GM19467 (cell line): ENCODE measurements at regions not wholly inside any gene's neighbourhood (a gene's known extent, or its start where the extent isn't known, plus 50 kb on each side); places are given as distances from the start of the nearest gene placed in this dataset.
A peak's percentile ranks its signal among the peaks of the same experiment; 100 is the strongest.

Experiments
- ATAC-seq: cut with Tn5 transposase; IDR thresholded peaks from one replicate; pipeline ENCODE4 v1.9.1; 2021; ENCODE audit warnings: mild to moderate bottlenecking, moderate library complexity; ENCODE audit not compliant: unreplicated experiment

DNA sequence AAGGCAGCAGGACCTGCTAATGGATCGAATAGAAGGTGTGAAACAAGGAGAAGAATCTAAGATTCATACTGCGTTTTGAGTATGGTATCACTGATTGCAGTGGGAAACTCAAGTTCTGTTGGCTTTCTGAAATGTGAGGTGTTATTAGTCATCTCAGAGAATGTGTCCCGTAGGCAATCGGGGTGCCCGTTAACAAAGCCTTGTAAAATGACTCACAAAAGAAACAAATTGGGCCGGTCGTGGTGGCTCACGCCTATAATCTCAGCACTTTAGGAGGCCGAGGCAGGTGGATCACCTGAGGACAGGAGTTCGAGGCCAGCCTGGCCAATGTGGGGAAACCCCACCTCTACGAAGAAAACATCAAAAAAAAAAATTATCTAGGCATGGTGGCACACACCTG lies 118.2 kb upstream of the C7orf33 start:
- ATAC-seq, result no peak

DNA sequence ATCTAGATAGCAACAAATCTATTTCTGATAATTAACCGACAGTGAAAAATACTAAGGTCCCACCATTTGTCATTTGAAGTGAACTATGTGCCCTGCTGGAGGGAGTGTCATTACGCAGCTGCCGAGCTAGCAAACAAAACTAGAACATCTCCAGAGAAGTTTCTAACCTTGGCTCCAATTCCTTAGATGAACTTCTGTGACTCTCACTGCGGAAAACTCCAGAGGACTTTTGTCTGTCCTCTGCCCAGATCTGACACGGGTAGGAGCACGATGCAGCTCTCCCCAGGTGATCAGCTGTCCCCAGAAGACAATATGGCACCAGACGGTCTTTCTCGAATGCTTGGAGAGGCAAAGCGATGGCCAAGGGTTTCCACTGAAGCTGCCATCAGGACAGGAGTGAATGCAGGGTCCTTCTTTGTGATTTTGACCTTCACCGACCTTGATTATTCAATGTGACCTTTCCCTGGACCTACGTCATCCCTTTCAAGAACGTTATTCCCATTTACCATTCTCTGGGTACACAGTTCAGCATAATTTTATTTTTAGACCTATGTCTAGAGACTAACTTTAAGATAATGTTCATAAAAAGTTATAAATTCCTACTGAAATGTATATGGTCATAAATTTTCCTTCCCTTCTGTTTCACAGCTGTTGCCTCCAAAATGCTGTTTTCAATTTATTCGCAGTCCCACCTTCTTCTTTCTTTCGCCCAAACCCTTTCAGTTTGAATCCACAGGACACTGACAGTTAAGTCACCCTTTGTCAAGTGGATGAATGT lies 116.7 kb upstream of the C7orf33 start:
- no peak for ATAC-seq

GRCh38 chr7:148474481-148475025 lies 116.0 kb upstream of the C7orf33 start:
- no peak for ATAC-seq

DNA sequence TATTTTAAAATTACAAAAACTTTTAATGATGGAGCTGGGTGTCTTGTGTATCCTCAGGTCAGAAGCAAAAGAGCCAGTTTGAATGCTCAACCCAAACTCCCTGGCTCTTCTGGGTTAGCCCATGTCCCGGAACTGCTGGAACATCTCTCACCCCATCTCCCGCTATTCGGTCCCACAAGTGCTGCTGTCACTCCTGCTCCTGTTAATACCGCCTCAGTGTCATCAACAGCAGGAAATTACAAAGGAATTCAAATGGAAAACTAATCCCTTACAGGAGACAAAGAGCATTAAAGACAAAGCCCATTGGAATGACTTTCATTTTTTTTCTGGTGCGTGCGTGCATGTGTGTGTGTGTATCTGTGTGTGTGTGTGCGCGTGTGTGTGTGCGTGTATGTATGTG lies 112.0 kb upstream of the C7orf33 start:
- no peak for ATAC-seq

DNA sequence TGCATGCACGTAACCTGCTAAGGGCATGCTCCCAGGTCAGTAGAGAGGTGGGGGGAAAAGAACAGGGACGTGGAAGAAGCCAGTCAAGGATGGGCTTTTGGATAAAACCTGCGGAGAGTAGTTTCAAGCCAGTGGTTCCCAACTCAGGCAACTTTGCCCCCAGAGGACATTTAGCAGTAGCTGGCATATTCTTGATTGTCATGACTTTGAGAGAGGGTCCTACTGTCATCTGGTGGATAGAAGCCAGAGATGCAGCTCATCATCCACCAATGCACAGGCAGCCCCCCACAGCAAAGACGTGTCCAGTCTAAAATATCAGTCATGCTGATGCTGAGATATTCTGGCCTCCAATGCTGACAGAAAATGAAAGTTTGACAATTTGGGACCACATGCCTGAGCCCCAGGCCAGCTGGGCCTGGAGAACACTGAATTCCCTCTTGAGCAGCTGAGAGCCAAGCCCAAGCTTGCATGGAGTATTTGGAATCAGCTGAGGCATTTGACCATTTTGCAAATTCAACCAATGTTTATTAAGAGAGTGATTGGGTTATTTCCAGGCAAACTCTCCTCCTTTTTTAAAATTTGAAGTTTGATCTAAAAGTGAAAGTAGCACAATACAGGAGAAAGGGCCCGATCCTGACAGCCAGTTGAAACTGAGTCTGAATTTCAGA lies 110.0 kb upstream of the C7orf33 start:
- no peak for ATAC-seq

DNA sequence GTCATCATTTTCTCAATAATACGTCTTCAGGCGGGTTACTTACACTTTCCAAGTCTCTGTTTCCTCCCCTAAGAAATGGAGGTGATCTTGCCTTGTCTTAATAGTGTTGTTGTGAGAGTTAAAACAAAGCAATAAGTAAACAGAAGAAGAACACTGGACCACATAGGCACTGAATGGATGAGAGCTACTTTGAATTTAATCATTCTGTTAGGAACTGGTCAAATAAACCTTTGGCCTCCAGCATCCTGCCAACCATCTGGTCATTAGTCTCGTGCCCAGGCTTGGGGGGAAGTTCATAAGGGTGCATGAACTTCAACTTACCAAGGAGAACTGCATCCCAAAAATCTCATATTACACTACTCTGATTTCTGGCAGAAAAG lies 109.4 kb upstream of the C7orf33 start:
- no peak for ATAC-seq

GRCh38 chr7:148481971-148482626 lies 108.5 kb upstream of the C7orf33 start:
- no peak for ATAC-seq

DNA sequence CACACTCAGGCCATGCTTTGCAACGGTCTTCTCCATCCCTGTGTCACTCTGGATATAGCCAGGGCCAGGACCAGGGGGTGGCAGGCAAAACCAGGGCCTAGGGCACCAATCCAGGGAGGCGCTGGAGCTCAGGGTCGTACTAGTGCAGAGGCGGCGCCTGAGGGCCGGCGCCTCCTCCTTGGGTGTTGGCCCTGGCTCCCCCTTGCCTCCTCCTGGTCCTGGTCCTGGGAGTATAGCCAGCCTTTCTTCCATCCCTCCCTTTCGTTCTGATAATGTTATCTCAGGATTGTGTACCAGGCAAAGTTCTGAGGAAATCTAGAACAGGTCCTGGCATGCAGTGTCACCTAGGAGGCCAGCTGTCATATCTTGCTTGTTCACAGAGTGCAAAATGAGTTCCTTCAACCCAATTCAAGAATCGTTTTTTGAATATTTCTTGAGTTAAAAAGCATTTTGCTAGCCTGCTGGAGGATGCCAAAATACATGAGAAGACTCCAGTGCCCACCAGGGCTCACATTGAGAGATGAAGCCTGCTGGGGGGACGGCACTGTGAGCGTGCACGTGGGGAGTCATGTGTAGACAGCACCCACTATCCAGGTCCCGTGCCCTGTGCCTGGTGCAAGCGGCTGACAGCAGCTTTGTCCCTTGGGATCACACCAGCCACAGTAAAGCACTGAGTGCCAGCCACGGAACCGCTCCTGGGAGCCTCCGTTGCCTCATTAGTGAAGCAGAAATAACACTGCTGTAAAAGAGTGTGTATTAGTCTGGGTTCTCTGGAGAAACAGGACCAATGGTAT lies 106.9 kb upstream of the C7orf33 start:
- ATAC-seq, result no peak

DNA sequence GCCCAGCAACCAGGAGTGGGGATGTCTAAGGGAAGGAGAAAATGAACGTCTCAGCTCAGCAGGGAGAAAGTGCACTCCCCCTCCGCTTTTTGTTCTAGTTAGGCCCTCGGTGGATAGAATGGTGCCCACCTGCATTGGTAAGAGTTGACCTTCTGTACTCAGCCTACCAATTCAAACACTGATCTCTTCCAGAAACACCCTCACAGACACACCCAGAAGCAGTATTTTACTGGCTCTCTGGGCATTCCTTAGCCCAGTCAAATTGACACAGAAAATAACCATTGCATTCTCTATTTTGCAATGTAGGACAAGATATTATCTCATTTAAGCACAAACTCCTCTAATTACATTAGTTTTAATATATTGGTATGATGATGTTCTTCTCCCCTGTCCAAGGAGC lies 106.1 kb upstream of the C7orf33 start:
- ATAC-seq, result no peak

- no peak for ATAC-seq
Measured at GRCh38 chr7:148485618-148486017, 104.9 kb upstream of the C7orf33 start.

DNA sequence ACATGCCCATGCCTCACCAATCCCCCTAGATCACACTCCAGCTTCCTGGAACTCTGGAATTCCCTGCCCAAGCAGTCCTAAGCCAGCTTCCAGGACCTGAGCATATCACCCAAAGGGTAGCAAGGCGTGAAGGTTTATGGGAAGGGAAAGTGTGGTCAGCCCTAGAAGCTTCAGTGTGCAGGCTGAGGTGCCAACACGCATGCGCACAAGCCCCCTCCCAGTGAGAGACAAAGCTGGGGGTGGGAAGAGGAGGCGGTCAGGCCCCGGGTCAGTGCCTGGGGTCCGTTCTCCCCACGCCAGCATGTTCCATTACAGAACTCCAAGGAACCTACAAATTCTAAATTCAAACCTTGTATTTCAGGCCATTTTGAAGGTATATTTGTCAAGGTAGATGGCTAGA lies 103.6 kb upstream of the C7orf33 start:
- no peak for ATAC-seq

DNA sequence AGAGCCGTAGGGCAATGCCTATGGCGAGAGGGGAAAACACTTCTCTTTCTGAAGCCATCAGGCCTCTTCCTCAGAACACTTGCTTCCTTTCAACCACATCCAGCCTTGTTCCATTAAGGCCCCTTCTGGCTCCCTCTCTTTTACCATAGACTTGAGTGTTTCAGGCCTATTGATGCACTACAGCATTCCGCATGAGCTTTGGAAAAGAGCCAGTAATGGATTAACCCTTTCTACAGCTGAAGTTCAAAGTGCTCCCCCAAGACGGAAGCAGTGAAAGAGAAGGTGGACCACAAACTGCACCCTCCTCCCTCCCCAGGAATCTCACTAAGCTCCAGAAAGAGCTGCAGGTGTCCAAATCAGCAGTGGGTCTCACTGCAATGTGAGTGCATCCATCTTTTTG lies 102.7 kb upstream of the C7orf33 start:
- ATAC-seq, result no peak

DNA sequence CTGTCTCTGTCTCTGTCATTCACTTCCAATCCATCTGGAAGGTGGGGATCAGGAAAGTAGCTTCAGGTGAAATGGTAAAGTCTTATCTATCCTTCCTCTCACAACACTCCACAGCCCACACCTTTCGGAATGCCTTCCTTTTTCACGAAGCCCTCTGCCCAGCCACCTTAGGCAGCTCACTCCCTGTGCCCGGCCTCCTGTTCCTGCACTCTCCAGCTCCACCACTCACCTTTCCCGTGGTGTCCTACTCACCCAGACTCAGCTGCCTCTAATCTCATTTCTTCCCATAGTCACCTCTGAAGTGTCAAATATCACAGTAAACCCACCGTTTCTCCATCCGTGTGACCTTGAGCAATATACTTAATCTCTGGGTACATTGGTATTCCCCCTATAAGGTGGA lies 100.9 kb upstream of the C7orf33 start:
- ATAC-seq, result no peak

DNA sequence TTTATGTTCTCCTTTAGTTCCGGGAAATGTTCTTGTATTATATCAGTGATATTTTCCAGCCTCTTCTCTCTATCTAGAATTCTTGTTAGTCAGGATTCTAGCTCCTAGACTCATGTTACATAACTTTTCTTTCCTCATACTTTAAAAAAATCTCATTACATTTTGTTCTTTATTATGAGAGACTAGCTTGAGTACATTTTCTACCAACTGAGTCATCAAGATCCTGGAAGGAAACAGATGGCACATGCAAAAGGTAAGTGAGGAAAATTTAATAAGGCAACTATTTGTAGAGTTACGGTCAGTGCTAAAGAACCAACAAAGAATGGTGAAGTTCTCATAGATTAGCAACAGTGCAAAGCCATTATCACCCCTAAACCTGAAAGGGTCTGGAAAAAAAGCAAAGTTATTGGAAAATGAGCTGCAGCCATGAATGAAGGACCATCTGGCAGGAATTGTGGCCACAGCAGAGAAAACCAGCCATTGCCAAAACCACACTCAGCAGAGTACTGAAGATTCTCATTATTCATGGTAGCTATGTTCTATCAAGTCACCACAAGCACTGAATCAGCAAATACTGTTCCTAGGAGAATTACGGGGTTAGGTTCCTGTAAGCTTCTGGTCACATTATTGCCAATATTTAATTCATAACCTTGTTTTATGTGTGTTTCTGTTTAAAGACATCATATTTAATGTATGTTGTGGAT lies 98.3 kb upstream of the C7orf33 start:
- ATAC-seq, result no peak

DNA sequence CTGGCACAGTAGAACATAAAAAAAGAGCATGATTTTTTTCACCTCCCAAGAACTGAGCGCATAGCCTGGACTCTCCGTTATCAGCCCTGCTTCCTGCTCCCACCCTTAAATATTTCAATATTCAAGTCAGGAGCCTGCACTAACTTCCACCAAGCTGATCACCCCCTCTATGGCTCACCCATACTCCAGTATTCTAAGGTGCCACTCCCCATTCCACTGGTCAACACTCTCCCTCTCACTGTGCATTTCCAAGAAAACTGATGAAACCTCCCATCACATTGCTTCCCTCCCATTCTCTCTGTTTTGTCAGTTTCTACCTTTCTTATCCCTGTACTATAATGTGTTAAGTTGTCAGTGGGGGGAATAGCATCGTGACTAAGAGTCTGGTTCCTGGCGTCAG lies 95.0 kb upstream of the C7orf33 start:
- ATAC-seq, result no peak

GRCh38 chr7:148500978-148501377 lies 89.6 kb upstream of the C7orf33 start:
- no peak for ATAC-seq

DNA sequence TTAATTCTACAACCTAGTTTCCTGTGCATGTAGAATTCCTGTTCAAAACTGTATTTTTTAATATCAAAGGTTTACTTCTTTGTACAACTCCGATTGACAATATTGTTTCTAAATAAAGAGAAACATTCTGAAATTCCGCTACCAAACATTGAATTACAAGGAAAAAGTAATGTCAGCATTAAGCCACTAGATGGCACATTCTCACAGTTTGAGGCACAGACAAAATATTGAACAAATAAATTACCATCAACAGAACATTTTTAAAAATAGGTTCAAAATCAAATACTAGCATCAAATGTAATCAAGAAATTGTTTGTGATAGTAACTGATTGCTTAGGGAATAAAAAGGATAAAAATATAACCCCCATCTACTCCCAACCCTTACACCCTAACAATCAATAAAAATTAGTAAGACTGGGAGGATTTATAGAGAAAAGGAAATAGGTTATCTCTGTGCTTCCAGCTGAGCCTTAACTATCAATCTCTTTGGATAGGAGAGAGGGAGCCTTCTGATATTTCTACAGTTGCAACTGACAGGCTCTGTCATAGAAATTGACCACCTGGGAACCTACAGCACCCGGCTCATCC lies 86.6 kb upstream of the C7orf33 start:
- no peak for ATAC-seq

- ATAC-seq, result no peak
Measured at GRCh38 chr7:148505645-148506375, 84.8 kb upstream of the C7orf33 start.

GRCh38 chr7:148507064-148507573 lies 83.4 kb upstream of the C7orf33 start:
- peak; percentile 94 for ATAC-seq
